Neural crest cell (in vitro differentiated cells): ENCODE measurements at regions not wholly inside any gene's neighbourhood (a gene's known extent, or its start where the extent isn't known, plus 50 kb on each side); places are given as distances from the start of the nearest gene placed in this dataset.

Experiments used
- DNase-seq: peaks from one replicate; pipeline ENCODE4 v3.0.0; 2021; ENCODE audit warnings: low read depth, mixed read lengths, low spot score
- H3K27ac Mint-ChIP-seq: one replicate; pipeline ENCODE4 v1.8.0; 2021; ENCODE audit warnings: mild to moderate bottlenecking, mixed read lengths; ENCODE audit not compliant: unreplicated experiment
- H3K27me3 Mint-ChIP-seq: 2 replicates; pipeline ENCODE4 v1.8.0; 2021; ENCODE audit warnings: low read depth, mild to moderate bottlenecking, mixed read lengths
- H3K36me3 Mint-ChIP-seq: 2 replicates; pipeline ENCODE4 v1.8.0; 2021; ENCODE audit warnings: low read depth, mild to moderate bottlenecking, mixed read lengths
- H3K4me1 Mint-ChIP-seq: 2 replicates; pipeline ENCODE4 v1.8.0; 2021; ENCODE audit warnings: mixed read lengths
- H3K4me3 Mint-ChIP-seq: one replicate; pipeline ENCODE4 v1.8.0; 2021; ENCODE audit warnings: mild to moderate bottlenecking, mixed read lengths
- H3K9me3 Mint-ChIP-seq: 2 replicates; pipeline ENCODE4 v1.8.0; 2021; ENCODE audit warnings: mixed read lengths
- TF ChIP-seq, protein P1 (sequence below): fragments of 200-600 bp; sonication (generic); conservative IDR thresholded peaks from 2 replicates; pipeline ENCODE4 v1.5.0; 2021; ENCODE audit warnings: antibody characterized with exemption, mild to moderate bottlenecking

DNA sequence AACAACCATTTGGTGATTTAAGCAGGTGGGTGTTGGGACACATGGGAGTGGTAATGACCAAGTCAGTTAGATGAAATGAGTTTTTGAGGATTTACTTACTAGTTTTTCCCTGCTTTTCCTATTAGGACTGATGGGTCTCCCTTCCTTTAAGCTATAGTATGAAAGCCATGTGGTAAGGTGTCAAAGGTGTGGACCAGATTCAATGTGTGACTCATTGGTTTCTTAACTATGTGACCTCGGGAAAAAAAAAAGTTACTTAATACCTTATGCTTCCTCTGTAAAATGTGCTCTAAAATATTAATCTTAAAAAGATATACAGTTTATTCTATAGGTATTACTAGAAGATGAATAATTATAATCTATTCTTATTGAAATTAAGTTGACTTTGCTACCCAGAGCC is 93.7 kb downstream of the DUSP10 start:
- no peaks in the 10 kb centered on the region for H3K4me1 Mint-ChIP-seq
- H3K36me3 Mint-ChIP-seq = no peaks in the 10 kb centered on the region
- DNase-seq = no peak
- H3K27me3 Mint-ChIP-seq = no peaks in the 10 kb centered on the region
- H3K27ac Mint-ChIP-seq = no peak overlapping the region
- no peaks in the 10 kb centered on the region for H3K9me3 Mint-ChIP-seq
- TF ChIP-seq, protein P1, sequence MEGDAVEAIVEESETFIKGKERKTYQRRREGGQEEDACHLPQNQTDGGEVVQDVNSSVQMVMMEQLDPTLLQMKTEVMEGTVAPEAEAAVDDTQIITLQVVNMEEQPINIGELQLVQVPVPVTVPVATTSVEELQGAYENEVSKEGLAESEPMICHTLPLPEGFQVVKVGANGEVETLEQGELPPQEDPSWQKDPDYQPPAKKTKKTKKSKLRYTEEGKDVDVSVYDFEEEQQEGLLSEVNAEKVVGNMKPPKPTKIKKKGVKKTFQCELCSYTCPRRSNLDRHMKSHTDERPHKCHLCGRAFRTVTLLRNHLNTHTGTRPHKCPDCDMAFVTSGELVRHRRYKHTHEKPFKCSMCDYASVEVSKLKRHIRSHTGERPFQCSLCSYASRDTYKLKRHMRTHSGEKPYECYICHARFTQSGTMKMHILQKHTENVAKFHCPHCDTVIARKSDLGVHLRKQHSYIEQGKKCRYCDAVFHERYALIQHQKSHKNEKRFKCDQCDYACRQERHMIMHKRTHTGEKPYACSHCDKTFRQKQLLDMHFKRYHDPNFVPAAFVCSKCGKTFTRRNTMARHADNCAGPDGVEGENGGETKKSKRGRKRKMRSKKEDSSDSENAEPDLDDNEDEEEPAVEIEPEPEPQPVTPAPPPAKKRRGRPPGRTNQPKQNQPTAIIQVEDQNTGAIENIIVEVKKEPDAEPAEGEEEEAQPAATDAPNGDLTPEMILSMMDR = no peak
- no peak overlapping the region for H3K4me3 Mint-ChIP-seq
